HG02852 (cell line): ENCODE measurements at regions not wholly inside any gene's neighbourhood (a gene's known extent, or its start where the extent isn't known, plus 50 kb on each side); places are given as distances from the start of the nearest gene placed in this dataset.

Experiments
- ATAC-seq: cut with Tn5 transposase; IDR thresholded peaks from one replicate; pipeline ENCODE4 v1.9.1; 2021; ENCODE audit warnings: mild to moderate bottlenecking, moderate library complexity; ENCODE audit not compliant: unreplicated experiment

GRCh38 chr3:22908989-22909507 is 294.1 kb upstream of the UBE2E2 start:
- no peak for ATAC-seq

GRCh38 chr3:22916933-22917332 is 286.2 kb upstream of the UBE2E2 start:
- no peak for ATAC-seq

- ATAC-seq = no peak
These were observed 283.1 kb upstream of the UBE2E2 start for GRCh38 chr3:22920006-22920405.

GRCh38 chr3:22922317-22922716 is 280.8 kb upstream of the UBE2E2 start:
- ATAC-seq = no peak

- no peak for ATAC-seq
These were observed 279.4 kb upstream of the UBE2E2 start for GRCh38 chr3:22923711-22924110.

- ATAC-seq = no peak
These were observed 274.7 kb upstream of the UBE2E2 start for GRCh38 chr3:22928216-22929110.

GRCh38 chr3:22933051-22933840 is 269.9 kb upstream of the UBE2E2 start:
- no peak for ATAC-seq

GRCh38 chr3:22933841-22934116 is 269.3 kb upstream of the UBE2E2 start:
- no peak for ATAC-seq

GRCh38 chr3:22935040-22935439 is 268.1 kb upstream of the UBE2E2 start:
- ATAC-seq = no peak

GRCh38 chr3:22937536-22937935 is 265.6 kb upstream of the UBE2E2 start:
- ATAC-seq = no peak

GRCh38 chr3:22938739-22939138 is 264.4 kb upstream of the UBE2E2 start:
- no peak for ATAC-seq

GRCh38 chr3:22939349-22939748 is 263.8 kb upstream of the UBE2E2 start:
- no peak for ATAC-seq

- no peak for ATAC-seq
These were observed 262.8 kb upstream of the UBE2E2 start for GRCh38 chr3:22940285-22940684.

- ATAC-seq = no peak
These were observed 260.1 kb upstream of the UBE2E2 start for GRCh38 chr3:22942981-22943380.

GRCh38 chr3:22947851-22948250 is 255.3 kb upstream of the UBE2E2 start:
- no peak for ATAC-seq

GRCh38 chr3:22951910-22952309 is 251.2 kb upstream of the UBE2E2 start:
- no peak for ATAC-seq

- ATAC-seq = no peak
These were observed 250.3 kb upstream of the UBE2E2 start for GRCh38 chr3:22952860-22953259.

- peak; percentile 95 for ATAC-seq
These were observed 243.5 kb upstream of the UBE2E2 start for GRCh38 chr3:22959593-22959992.

- ATAC-seq = peak; percentile 29
These were observed 242.8 kb upstream of the UBE2E2 start for GRCh38 chr3:22960105-22960984.

- ATAC-seq = no peak
These were observed 240.9 kb upstream of the UBE2E2 start for GRCh38 chr3:22962244-22962643.

GRCh38 chr3:22966349-22966748 is 236.8 kb upstream of the UBE2E2 start:
- ATAC-seq = no peak
